GM12878 (cell line): ENCODE measurements at regions not wholly inside any gene's neighbourhood (a gene's known extent, or its start where the extent isn't known, plus 50 kb on each side); places are given as distances from the start of the nearest gene placed in this dataset.

ENCODE experiments used
- ATAC-seq: fragments of 200-7000 bp; cut with Tn5 transposase; 3 replicates; pipeline ENCODE4 v1.9.1; 2020; ENCODE audit warnings: mild to moderate bottlenecking, moderate library complexity
- BruUV-seq: library from RNA; stranded (reverse); fragments of 400-500 nt; replicated peaks from 2 replicates; lab custom pipeline; 2021; lab: Mats Ljungman, UMichigan
- CTCF ChIA-PET: fragments of 300-600 bp; sonication (Branson Sonifier 250); formaldehyde crosslinking; extraction: SDS; loops from one replicate; lab custom pipeline; 2021; ENCODE audit warnings: inconsistent platforms; lab: Yijun Ruan, JAX
- POLR2A ChIA-PET: fragments of 350-600 bp; formaldehyde crosslinking; extraction: SDS; loops from one replicate; lab custom pipeline; 2021; ENCODE audit warnings: inconsistent platforms; lab: Charles Lee
- RAD21 ChIA-PET: fragments of 300-600 bp; sonication (Branson Sonifier 250); formaldehyde crosslinking; loops from one replicate; lab custom pipeline; 2023; ENCODE audit warnings: antibody characterized with exemption; ENCODE audit not compliant: unreplicated experiment; lab: Charles Lee
- SMC1A ChIA-PET: fragments of 300-600 bp; sonication (Branson Sonifier 250); formaldehyde crosslinking; loops from one replicate; lab custom pipeline; 2023; ENCODE audit not compliant: unreplicated experiment, uncharacterized antibody; lab: Charles Lee
- DNase-seq: peaks from one replicate; pipeline ENCODE4 v3.0.0-alpha.2; 2011; ENCODE audit warnings: low read depth, low spot score
- FAIRE-seq: peaks from 3 replicates; lab custom pipeline; 2011; peaks lifted over from hg19 to GRCh38; lab: Jason Lieb, UNC
- H2AFZ ChIP-seq: 2 replicates; pipeline ENCODE4 v1.6.0; 2011; ENCODE audit warnings: low read depth, low read length, control low read depth; ENCODE audit not compliant: control insufficient read depth
- H3K27ac ChIP-seq: 2 replicates; pipeline ENCODE4 v1.5.1; 2011; ENCODE audit warnings: control low read depth; ENCODE audit not compliant: control insufficient read depth, insufficient read depth
- H3K27me3 ChIP-seq, 2 experiments: replicated peaks in 1 of 2; 2 replicates each; pipeline versions ENCODE4 v1.6.0 to v1.6.1; 2011; ENCODE audit warnings: low read length in 1 of 2; ENCODE audit not compliant: control insufficient read depth in 2 of 2, insufficient read depth in 2 of 2
- H3K36me3 ChIP-seq, 2 experiments: 2 replicates each; pipeline ENCODE4 v1.5.1; 2011; ENCODE audit warnings: low read length in 1 of 2; ENCODE audit not compliant: control insufficient read depth in 2 of 2, insufficient read depth in 2 of 2
- H3K4me1 ChIP-seq: 2 replicates; pipeline ENCODE4 v1.6.1; 2011; ENCODE audit warnings: mild to moderate bottlenecking, low read length, moderate library complexity, mixed read lengths; ENCODE audit not compliant: control insufficient read depth, insufficient read depth
- H3K4me2 ChIP-seq: 2 replicates; pipeline ENCODE4 v1.6.0; 2011; ENCODE audit warnings: control low read depth; ENCODE audit not compliant: control insufficient read depth, insufficient read depth
- H3K4me3 ChIP-seq: fragments of 200-600 bp; sonication (generic); 2 replicates; pipeline ENCODE4 v1.5.1; 2016
- H3K79me2 ChIP-seq: 2 replicates; pipeline ENCODE4 v1.6.0; 2011; ENCODE audit warnings: low read length; ENCODE audit not compliant: control insufficient read depth, insufficient read depth
- H3K9ac ChIP-seq: 2 replicates; pipeline ENCODE4 v1.8.0; 2011; ENCODE audit warnings: low read length, control low read depth, mixed read lengths; ENCODE audit not compliant: control insufficient read depth, insufficient read depth
- H3K9me3 ChIP-seq: replicated peaks from 3 replicates; pipeline ENCODE4 v1.5.1; 2011; ENCODE audit warnings: mild to moderate bottlenecking, low read length; ENCODE audit not compliant: control insufficient read depth, insufficient read depth
- H4K20me1 ChIP-seq: 2 replicates; pipeline ENCODE4 v1.6.0; 2011; ENCODE audit not compliant: control insufficient read depth, insufficient read depth
- ETV6 ChIP-seq, 2 experiments: fragments of 450-650 bp in 1 of 2; IDR thresholded peaks in 1 of 2; conservative IDR thresholded peaks in 1 of 2; 2 replicates each; pipeline ENCODE4 v1.6.1; 2014; ENCODE audit warnings: antibody characterized with exemption in 1 of 2, borderline replicate concordance in 1 of 2, low read depth in 1 of 2, mild to moderate bottlenecking in 1 of 2, moderate library complexity in 1 of 2
- HDAC6 ChIP-seq: fragments of 200-600 bp; sonication (generic); IDR thresholded peaks from one replicate; pipeline ENCODE4 v1.8.0; 2017; ENCODE audit warnings: antibody characterized with exemption; ENCODE audit not compliant: unreplicated experiment
- IKZF2 ChIP-seq, 2 experiments: fragments of 450-650 bp; IDR thresholded peaks; 2 replicates each; pipeline ENCODE4 v1.6.1; 2017; ENCODE audit warnings: mild to moderate bottlenecking in 2 of 2, moderate library complexity in 2 of 2
- MYB ChIP-seq: fragments of 150-350 bp; IDR thresholded peaks from 2 replicates; pipeline ENCODE4 v1.6.1; 2014; ENCODE audit warnings: mild to moderate bottlenecking, low read depth, low read length, borderline replicate concordance
- POU2F2 ChIP-seq: IDR thresholded peaks from 3 replicates; pipeline ENCODE4 v1.6.1; 2011; ENCODE audit warnings: low read depth, mild to moderate bottlenecking, low read length, borderline replicate concordance
- RAD51 ChIP-seq: fragments of 450-650 bp; IDR thresholded peaks from 2 replicates; pipeline ENCODE4 v1.6.1; 2016; ENCODE audit warnings: moderate library complexity, mild to moderate bottlenecking, inconsistent platforms
- SPI1 ChIP-seq: IDR thresholded peaks from 2 replicates; pipeline ENCODE4 v1.6.1; 2011; ENCODE audit warnings: low read depth, mild to moderate bottlenecking, low read length, moderate library complexity, borderline replicate concordance; ENCODE audit not compliant: insufficient read depth
- TBL1XR1 ChIP-seq: IDR thresholded peaks from 2 replicates; pipeline ENCODE4 v1.6.1; 2012; ENCODE audit warnings: low read depth, low read length, improper control_type of control experiment
- WGBS: methylation state at CpG from one replicate; pipeline ENCODE4 v1.1.6; 2016; ENCODE audit warnings: low lambda C conversion rate; ENCODE audit not compliant: insufficient replicate concordance, insufficient coverage; ENCODE audit errors: missing lambda C conversion rate; 5-methylcytosine and 5-hydroxymethylcytosine counted together
- in situ Hi-C: fragments of 300-500 bp; cut with MboI; formaldehyde crosslinking; loops from 9 replicates; pipeline ENCODE4 v1.14.3; 2018; ENCODE audit warnings: mixed read lengths
- intact Hi-C: fragments of 100-400 bp; cut with micrococcal nuclease; formaldehyde crosslinking; loops from one replicate; pipeline ENCODE4 v1.14.2; 2022; ENCODE audit not compliant: unreplicated experiment
- TF ChIP-seq, protein P1 (sequence below), 3 experiments: IDR thresholded peaks in 2 of 3; conservative IDR thresholded peaks in 1 of 3; 2 replicates each; pipeline ENCODE4 v1.5.1; 2011; ENCODE audit warnings: low read depth in 3 of 3, low read length in 3 of 3, mild to moderate bottlenecking in 3 of 3, control low read depth in 2 of 3, moderate library complexity in 2 of 3, inconsistent platforms in 1 of 3, mixed read lengths in 1 of 3; ENCODE audit not compliant: control insufficient read depth in 2 of 3, insufficient read depth in 1 of 3; ENCODE audit errors: extremely low read depth in 1 of 3
- TF ChIP-seq, protein P2 (sequence below): IDR thresholded peaks from 2 replicates; pipeline ENCODE4 v1.6.1; 2012; ENCODE audit warnings: low read depth, low read length, improper control_type of control experiment

DNA sequence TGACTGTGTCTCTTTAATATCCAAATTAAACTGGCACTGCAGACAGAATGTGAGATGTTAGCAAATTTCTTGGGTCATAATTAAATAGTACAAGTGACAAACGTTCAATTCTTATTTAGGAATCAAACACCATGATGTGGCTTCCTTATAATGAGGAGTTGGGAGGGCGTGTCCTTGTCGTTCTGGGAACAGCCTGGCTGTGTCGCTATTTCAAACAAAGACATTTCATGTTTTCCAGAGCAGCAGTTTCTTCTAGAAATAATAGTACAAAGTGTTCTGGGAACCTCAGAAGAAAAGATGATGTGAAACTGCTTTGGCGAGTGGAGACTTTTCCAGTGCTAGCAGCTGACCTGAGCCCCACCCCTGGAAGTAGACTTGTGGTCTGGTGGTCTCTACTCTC, 301.7 kb upstream of the N4BP1 start:
- SMC1A ChIA-PET = interaction anchor here (1.0 to 1.4 kb wide), 3 partner anchors 10 to 168 kb away, joined by 3 to 4 read pairs (median 4); no protein-coding TSS in a partner anchor
- H3K4me3 ChIP-seq = no peak overlapping the region
- DNase-seq (no peak), FAIRE-seq (no peak), ATAC-seq (peak; percentile 7; the same call in 2 of the 3 replicates)
- peaks cover 25% of the 10 kb centered on the region for H3K4me1 ChIP-seq
- no peak overlapping the region for H3K27ac ChIP-seq
- CTCF ChIA-PET = interaction anchor here (0.6 to 2.4 kb wide), 5 partner anchors 9 to 724 kb away, joined by 3 to 13 read pairs (median 3); no protein-coding TSS in a partner anchor
- H3K9ac ChIP-seq = no peak overlapping the region
- RAD21 ChIA-PET = interaction anchor here (0.8 to 1.9 kb wide), 2 partner anchors 9 to 67 kb away, joined by 3 to 6 read pairs; no protein-coding TSS in a partner anchor
- H3K36me3 ChIP-seq = no peaks in the 10 kb centered on the region
- no peaks in the 10 kb centered on the region for H3K27me3 ChIP-seq
- H3K79me2 ChIP-seq = no peaks in the 10 kb centered on the region
- in situ Hi-C loops = no loop called here
- WGBS = 10% methylated on average over 5 of the region's 5 CpGs
- no peak overlapping the region for H2AFZ ChIP-seq
- intact Hi-C loops = no loop called here
- TF ChIP-seq RAD51 (no peak), MYB (no peak), IKZF2 (IDR thresholded peaks at IDR 0.05) (peak in 1 of 2 experiments; percentile 10; a peak in 1 of 4 replicates), HDAC6 (no peak), ETV6 (conservative IDR thresholded peaks at IDR 0.05 in 1 of 2, IDR thresholded peaks at IDR 0.05 in 1 of 2; ENCODE audit: borderline replicate concordance in 1 of 2, low read depth in 1 of 2) (no peak), SPI1 (peak; percentile 40; the same call in 1 of the 2 replicates), POU2F2 (no peak), TBL1XR1 (no peak)
- TF ChIP-seq, protein P1, sequence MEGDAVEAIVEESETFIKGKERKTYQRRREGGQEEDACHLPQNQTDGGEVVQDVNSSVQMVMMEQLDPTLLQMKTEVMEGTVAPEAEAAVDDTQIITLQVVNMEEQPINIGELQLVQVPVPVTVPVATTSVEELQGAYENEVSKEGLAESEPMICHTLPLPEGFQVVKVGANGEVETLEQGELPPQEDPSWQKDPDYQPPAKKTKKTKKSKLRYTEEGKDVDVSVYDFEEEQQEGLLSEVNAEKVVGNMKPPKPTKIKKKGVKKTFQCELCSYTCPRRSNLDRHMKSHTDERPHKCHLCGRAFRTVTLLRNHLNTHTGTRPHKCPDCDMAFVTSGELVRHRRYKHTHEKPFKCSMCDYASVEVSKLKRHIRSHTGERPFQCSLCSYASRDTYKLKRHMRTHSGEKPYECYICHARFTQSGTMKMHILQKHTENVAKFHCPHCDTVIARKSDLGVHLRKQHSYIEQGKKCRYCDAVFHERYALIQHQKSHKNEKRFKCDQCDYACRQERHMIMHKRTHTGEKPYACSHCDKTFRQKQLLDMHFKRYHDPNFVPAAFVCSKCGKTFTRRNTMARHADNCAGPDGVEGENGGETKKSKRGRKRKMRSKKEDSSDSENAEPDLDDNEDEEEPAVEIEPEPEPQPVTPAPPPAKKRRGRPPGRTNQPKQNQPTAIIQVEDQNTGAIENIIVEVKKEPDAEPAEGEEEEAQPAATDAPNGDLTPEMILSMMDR (IDR thresholded peaks at IDR 0.05 in 2 of 3, conservative IDR thresholded peaks at IDR 0.05 in 1 of 3; ENCODE audit: control insufficient read depth in 2 of 3, extremely low read depth in 1 of 3, insufficient read depth in 1 of 3, low read depth in 3 of 3, low read length in 3 of 3) = peak in 2 of 3 experiments; percentile 28 to 34; a peak in 2 of 6 replicates
- TF ChIP-seq, protein P2, sequence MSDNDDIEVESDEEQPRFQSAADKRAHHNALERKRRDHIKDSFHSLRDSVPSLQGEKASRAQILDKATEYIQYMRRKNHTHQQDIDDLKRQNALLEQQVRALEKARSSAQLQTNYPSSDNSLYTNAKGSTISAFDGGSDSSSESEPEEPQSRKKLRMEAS = no peak
- TF ChIP-seq, all 136 proteins: peak for 3
- POLR2A ChIA-PET = no interaction called here
- no TSS peak for BruUV-seq
- H3K4me2 ChIP-seq = no peak overlapping the region; the same call in 1 of the 2 replicates
- no peaks in the 10 kb centered on the region for H3K9me3 ChIP-seq
- no peaks in the 10 kb centered on the region for H4K20me1 ChIP-seq
